ENCODE measurements at regions not wholly inside any gene's neighbourhood (a gene's known extent, or its start where the extent isn't known, plus 50 kb on each side); places are given as distances from the start of the nearest gene placed in this dataset.

GRCh38 chr11:134791102-134791501 lies 379.1 kb upstream of the B3GAT1 start:
- no peak for DNase-seq

DNA sequence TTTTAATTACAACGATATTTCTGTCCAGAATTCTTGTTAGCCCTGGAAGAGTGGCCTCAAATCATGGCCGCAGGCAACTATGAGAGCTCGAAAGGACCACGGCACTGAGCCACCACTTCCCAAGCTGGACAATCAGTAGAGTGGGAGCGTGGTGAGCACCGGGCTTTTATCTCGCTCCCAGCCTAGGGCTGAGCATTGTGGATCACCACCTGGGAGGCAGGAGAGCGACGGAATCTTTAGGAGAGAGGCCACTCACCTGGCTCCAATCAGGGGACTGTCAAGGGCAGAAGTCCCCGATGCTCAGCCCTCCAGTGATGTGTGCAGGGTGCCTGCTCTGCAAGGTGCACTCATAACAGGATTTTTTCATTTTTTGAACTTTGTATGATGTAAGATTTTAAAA lies 377.1 kb upstream of the B3GAT1 start:
- DNase-seq: no peak

DNA sequence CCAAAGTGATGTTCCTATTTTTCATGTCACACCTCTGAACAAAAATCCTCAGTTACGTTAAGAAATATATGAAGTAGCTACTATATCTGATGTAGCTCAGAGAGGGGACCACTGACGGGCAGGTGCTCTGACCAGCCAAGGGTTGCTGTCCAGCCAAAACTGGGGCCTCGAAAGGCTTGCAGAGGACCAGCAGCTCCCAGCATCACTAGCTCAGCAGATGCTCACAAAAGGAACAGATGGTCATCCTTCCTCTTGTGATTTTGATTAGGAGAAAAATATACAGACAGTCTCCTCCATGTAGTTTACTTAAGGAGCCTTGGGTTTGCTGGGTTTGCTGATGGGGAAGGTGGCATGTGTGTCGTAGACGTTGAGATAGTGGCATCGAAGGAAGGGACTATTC lies 374.6 kb upstream of the B3GAT1 start:
- no peak for DNase-seq

- no peak for DNase-seq
Observed at GRCh38 chr11:134785660-134786284, 373.7 kb upstream of the B3GAT1 start.

DNA sequence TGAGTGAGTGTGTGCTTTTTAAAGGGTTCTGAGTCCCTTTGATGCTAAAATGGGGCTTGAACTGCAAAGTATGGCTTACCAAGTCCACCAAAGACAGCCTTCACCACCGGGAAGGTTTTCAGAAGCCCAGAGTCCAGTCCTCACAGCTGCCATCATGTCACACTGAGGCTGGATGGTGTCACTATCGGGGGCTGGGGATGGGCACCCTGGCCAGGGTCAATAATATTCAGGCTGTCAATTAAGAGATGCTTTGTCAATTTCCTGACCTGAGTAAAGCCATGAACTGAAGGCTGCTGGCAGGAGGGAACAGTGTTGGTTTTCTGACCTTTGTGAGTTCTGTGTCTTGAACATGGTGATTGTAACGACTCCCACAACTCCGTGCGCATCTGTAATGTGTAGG lies 373.0 kb upstream of the B3GAT1 start:
- DNase-seq: no peak

DNA sequence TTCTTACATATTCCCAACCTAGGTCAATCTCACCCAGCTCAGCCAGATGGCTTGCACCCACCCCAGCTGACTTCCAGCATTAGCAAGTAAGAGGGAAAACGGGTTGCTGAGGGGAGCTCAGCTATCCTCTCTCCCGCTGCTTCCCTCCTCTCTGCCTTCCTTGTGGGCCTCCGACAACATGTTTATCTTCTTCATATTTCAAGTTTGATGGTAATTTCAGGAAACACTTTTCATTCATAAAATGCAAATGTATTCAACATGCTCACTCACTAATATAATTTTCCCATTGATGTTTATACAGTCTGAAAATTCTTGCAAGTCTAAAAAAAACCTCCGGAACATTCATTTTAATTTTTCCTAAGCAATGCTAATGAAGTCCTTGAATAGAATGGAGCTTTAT lies 372.5 kb upstream of the B3GAT1 start:
- no peak for DNase-seq

DNA sequence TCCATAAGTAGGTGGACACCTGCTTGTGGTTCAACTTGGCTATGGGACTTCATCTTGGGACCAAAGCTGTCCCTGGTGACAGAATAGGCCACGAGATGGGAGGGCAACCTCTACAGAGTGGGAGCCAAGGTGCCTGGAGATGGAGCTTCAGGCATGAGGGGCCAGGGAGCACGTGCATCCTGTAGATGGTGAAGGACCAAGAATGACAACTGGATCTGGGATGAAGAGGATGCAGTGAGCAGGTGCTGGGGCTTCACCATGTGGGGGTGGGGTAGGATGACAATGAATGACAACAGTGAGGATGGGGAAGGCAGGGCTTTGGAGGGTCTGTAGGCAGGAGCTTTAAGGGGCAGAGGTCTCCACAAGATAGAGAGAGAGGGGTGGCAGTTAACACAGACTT lies 372.0 kb upstream of the B3GAT1 start:
- DNase-seq: no peak

- DNase-seq: no peak
Observed at GRCh38 chr11:134783234-134783633, 371.2 kb upstream of the B3GAT1 start.

- no peak for DNase-seq
Observed at GRCh38 chr11:134781380-134781866, 369.4 kb upstream of the B3GAT1 start.

DNA sequence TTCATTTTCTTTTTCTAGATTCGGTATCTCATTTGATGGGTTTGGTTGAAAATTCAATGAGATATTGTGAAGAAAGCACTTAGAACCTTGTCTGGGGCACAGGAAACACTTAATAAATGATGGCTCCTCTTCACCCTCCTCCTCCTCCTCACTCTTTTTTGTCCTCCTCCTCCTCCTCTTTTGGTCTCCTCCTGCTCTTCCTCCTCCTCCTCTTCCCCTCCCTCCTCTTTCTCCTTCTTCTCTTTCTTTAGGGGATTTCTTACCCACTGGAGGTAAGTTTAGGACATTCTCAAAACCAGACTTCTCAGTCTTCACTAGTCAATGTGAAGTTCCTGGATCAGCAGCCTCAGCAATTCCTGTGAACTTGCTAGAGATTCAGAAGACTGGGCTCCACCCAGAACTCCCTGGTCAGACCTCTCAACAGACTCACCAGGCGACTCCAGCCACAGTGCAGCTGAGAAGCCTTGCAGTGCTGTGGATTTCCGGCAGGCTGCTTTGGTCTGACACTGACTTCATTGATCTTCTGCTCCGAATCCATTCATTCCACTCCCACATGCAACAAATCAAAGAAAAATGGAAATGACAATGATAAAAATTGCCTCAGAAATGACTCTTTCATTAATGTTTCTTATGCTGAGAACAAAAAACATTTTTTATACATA lies 368.6 kb upstream of the B3GAT1 start:
- DNase-seq: no peak

DNA sequence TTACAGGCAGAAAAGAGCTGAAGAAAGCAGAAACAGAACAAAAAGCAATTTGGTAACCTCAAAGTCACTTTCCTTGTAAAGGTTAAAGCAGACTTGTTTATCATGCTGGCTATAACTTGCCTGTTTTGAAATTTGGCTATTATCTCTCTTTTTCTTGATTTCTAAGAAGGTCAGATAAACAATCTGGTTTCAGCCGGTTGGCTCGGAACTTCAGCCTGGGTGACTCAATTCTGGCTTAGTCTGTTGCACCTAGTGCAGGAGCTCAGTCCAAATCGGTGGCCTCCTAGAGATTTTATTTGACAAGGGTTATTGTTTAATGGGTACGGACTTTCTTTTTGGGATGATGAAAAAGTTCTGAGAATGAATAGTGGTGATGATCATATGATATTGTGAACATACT lies 367.1 kb upstream of the B3GAT1 start:
- DNase-seq: no peak

DNA sequence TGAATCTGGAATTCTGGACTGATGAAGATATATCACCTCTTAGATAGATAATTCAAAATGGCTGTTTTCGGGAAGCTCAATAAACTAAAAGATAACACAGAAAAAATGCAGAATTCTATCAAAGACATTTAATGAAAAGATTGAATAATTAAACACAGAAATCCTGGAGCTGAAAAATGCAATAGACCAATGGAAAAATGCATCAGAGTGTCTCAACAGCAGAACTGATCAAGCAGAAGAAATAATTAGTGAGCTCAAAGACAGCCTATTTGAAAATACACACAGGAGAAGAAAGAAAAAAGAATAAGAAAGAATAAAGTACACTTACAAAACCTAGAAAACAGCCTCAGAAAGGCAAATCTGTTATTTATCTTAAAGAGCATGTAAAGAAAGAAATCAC lies 356.4 kb upstream of the B3GAT1 start:
- no peak for DNase-seq

GRCh38 chr11:134765565-134765964 lies 353.5 kb upstream of the B3GAT1 start:
- no peak for DNase-seq

DNA sequence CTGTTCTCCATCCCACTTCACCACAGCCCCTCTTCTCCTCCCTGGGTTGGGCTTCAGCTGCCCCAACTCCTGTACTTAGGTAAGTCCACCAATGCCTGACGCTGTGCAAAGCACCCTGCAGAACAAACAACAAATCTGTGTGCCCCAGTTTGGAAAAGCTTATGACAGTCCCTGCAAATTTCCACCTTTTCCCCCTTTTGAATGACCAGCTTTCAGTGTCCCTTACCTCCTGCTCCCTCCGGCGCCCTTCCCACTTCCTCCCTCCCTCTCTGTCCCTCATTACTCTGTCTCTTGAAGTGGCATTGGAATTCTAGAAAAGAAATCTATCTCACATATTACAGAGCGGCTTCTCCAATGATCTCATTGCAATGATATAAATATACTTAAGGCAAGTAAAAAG lies 352.9 kb upstream of the B3GAT1 start:
- DNase-seq: no peak

DNA sequence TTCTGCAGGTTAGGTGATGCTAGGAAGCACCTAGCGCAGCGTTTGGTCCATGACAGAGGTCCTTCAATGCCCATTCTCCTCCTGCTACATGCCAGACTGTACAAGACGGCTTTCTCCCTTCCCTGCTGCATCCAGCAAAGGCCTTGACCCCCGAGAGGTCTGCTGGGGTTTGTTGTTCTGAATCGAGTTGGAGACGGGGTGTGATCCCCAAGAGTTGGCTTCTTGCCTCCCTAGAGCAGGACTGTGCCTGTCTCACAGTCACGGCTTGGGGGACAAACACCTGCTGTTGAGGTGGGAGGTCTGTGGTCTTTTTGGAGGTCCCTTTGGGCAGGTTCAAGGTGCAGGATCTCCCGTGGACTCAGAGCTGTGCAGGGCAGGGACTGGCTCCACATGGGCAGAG lies 352.3 kb upstream of the B3GAT1 start:
- no peak for DNase-seq

- no peak for DNase-seq
Observed at GRCh38 chr11:134763030-134763388, 351.0 kb upstream of the B3GAT1 start.

GRCh38 chr11:134762248-134763029 lies 350.4 kb upstream of the B3GAT1 start:
- no peak for DNase-seq

- DNase-seq: no peak
Observed at GRCh38 chr11:134761926-134762247, 349.8 kb upstream of the B3GAT1 start.

GRCh38 chr11:134761386-134761785 lies 349.3 kb upstream of the B3GAT1 start:
- DNase-seq: no peak

GRCh38 chr11:134760957-134761356 lies 348.9 kb upstream of the B3GAT1 start:
- DNase-seq: no peak

DNA sequence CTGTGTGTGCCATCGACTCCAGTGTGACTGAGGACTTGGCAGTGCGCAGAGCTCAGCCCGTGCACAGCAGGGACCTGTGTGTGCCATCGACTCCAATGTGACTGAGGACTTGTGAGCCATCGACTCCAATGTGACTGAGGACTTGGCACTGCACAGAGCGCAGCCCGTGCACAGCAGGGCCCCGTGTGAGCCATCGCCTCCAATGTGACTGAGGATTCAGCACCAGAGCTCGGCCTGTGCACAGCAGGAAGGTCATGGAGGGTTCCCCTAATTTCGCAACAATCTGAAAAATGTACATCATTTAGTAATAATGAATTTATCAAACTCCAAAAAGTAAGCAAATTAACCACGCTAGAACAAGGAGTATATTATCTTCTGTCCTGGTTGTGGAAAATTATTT lies 348.3 kb upstream of the B3GAT1 start:
- no peak for DNase-seq

GRCh38 chr11:134759855-134760254 lies 347.8 kb upstream of the B3GAT1 start:
- DNase-seq: no peak

DNA sequence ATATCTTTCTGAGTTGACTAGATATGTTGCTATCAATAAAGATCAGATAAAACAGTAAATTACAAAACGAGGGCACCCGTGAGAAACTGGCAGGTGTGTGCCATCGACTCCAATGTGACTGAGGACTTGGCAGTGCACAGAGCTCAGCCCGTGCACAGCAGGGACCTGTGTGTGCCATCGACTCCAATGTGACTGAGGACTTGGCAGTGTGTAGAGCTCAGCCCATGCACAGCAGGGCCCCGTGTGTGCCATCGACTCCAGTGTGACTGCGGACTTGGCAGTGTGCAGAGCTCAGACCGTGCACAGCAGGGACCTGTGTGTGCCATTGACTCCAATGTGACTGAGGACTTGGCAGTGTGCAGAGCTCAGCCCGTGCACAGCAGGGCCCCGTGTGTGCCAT lies 347.2 kb upstream of the B3GAT1 start:
- no peak for DNase-seq

DNA sequence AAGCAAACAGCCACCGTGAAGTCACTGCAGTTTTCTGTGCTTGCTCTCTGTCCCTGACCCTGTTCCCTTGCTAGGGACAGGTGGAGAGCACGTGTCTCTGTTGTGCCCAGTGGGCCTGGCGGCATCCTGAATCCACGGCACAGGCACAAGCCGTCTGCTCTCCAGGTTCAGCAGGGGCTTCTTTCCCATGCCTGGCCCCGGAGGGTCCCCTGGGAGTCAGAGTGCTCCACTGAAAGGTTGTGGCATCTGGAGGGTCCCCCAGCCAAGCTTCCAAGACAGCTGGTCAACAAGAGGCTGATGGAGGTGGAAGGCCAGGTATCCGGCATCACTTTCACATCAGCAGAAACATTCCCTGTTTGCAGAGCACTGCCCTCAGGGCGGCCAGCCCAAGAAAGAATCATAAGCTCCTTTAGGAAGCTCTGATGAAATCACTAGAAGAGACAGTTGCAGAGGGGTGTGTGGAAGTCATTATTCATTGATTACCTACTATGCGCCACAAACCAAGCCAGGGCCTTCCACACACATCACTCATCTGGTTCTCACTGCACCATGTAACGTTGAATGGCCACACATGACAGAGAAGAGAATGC lies 346.4 kb upstream of the B3GAT1 start:
- DNase-seq: no peak
